ENCODE measurements at regions not wholly inside any gene's neighbourhood (a gene's known extent, or its start where the extent isn't known, plus 50 kb on each side); places are given as distances from the start of the nearest gene placed in this dataset.
A peak's percentile ranks its signal among the peaks of the same experiment; 100 is the strongest.

DNA sequence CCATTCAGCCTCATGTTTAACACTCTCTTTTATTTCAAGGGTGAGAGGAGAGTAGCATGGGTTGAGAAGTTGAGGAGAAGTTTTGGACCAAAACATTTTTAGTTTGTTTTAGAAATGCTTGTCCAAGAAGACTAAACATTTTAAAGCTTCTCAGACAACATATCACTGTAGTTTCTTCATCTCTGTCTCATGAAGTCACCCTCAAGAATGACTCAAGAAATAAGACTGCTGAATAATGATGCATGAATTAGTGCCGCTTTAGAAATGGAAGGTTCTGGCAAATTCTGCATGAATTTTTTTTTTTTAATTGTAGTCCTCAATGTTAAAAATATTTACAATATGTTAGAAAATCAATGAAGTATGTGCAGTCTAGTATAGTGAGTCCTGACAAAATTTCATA is 422.7 kb upstream of the ARGLU1 start:
- Histone ChIP-seq H2AFZ (ENCODE audit: low read depth, low read length) (no peak overlapping the region), H3K4me2 (ENCODE audit: low read length) (no peak overlapping the region), H3K4me3 (ENCODE audit: insufficient read depth, low read depth, low read length) (no peak overlapping the region), H3K9ac (ENCODE audit: low read length) (no peak overlapping the region), H3K9me3 (ENCODE audit: insufficient read depth, low read depth, low read length) (no peaks in the 10 kb centered on the region), H3K27ac (ENCODE audit: low read depth, low read length) (no peak overlapping the region), H3K79me2 (ENCODE audit: insufficient read depth, low read length) (no peaks in the 10 kb centered on the region), H3K36me3 (ENCODE audit: insufficient read depth, low read length) (no peaks in the 10 kb centered on the region), H3K27me3 (ENCODE audit: insufficient read depth, low read length) (no peaks in the 10 kb centered on the region), H4K20me1 (ENCODE audit: insufficient read depth, low read length) (no peaks in the 10 kb centered on the region), H3K4me1 (ENCODE audit: insufficient read depth, low read length) (no peaks in the 10 kb centered on the region)
- TF ChIP-seq, protein P1, sequence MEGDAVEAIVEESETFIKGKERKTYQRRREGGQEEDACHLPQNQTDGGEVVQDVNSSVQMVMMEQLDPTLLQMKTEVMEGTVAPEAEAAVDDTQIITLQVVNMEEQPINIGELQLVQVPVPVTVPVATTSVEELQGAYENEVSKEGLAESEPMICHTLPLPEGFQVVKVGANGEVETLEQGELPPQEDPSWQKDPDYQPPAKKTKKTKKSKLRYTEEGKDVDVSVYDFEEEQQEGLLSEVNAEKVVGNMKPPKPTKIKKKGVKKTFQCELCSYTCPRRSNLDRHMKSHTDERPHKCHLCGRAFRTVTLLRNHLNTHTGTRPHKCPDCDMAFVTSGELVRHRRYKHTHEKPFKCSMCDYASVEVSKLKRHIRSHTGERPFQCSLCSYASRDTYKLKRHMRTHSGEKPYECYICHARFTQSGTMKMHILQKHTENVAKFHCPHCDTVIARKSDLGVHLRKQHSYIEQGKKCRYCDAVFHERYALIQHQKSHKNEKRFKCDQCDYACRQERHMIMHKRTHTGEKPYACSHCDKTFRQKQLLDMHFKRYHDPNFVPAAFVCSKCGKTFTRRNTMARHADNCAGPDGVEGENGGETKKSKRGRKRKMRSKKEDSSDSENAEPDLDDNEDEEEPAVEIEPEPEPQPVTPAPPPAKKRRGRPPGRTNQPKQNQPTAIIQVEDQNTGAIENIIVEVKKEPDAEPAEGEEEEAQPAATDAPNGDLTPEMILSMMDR (IDR thresholded peaks at IDR 0.05; ENCODE audit: insufficient read depth, low read depth, low read length): no peak
- TF ChIP-seq EZH2 (IDR thresholded peaks at IDR 0.05; ENCODE audit: insufficient read depth, low read length): no peak
- FAIRE-seq: no peak
- peaks cover 15% of the 10 kb centered on the region for H3K4me1 Mint-ChIP-seq (ENCODE audit: low read depth, unreplicated experiment)
- peaks cover 2% of the 10 kb centered on the region for H3K9me3 Mint-ChIP-seq (ENCODE audit: unreplicated experiment)
- DNase-seq (ENCODE audit: low read depth): peak; percentile 6
- no peaks in the 10 kb centered on the region for H3K27me3 Mint-ChIP-seq (ENCODE audit: low read depth, unreplicated experiment)
- H3K36me3 Mint-ChIP-seq (ENCODE audit: low read depth, unreplicated experiment): no peaks in the 10 kb centered on the region
- no peak overlapping the region for H3K27ac Mint-ChIP-seq (ENCODE audit: unreplicated experiment)
- H3K4me3 Mint-ChIP-seq (ENCODE audit: unreplicated experiment): no peak overlapping the region

DNA sequence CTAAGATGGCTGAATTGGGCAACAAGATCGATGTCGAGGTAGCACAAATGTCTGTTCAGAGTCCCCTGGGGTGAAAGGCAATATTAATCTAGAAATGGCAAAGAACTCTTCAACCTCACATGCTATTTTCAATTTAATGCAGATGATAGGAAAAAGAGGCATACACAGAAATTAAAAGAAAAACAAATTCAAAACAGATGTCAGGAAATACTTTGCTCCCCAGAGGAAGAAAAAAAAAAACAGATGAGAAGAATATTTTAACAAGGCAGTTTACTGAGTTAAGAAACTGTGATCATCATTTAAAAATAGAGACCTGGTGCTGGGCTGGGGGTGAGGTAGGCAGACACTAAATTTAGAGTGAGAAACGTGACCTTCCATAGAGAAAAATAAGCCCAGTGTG is 421.9 kb upstream of the ARGLU1 start:
- Mint-ChIP-seq H3K4me1 (ENCODE audit: low read depth, unreplicated experiment) (peaks cover 15% of the 10 kb centered on the region), H3K27ac (ENCODE audit: unreplicated experiment) (no peak overlapping the region), H3K9me3 (ENCODE audit: unreplicated experiment) (peaks cover 2% of the 10 kb centered on the region), H3K4me3 (ENCODE audit: unreplicated experiment) (no peak overlapping the region), H3K27me3 (ENCODE audit: low read depth, unreplicated experiment) (no peaks in the 10 kb centered on the region), H3K36me3 (ENCODE audit: low read depth, unreplicated experiment) (no peaks in the 10 kb centered on the region)
- Histone ChIP-seq H2AFZ (ENCODE audit: low read depth, low read length) (no peak overlapping the region), H3K9me3 (ENCODE audit: insufficient read depth, low read depth, low read length) (no peaks in the 10 kb centered on the region), H3K4me2 (ENCODE audit: low read length) (no peak overlapping the region), H3K9ac (ENCODE audit: low read length) (no peak overlapping the region), H3K27ac (ENCODE audit: low read depth, low read length) (no peak overlapping the region), H4K20me1 (ENCODE audit: insufficient read depth, low read length) (no peaks in the 10 kb centered on the region), H3K4me3 (ENCODE audit: insufficient read depth, low read depth, low read length) (no peak overlapping the region), H3K4me1 (ENCODE audit: insufficient read depth, low read length) (no peaks in the 10 kb centered on the region), H3K36me3 (ENCODE audit: insufficient read depth, low read length) (no peaks in the 10 kb centered on the region), H3K79me2 (ENCODE audit: insufficient read depth, low read length) (no peaks in the 10 kb centered on the region), H3K27me3 (ENCODE audit: insufficient read depth, low read length) (no peaks in the 10 kb centered on the region)
- DNase-seq (ENCODE audit: low read depth): no peak
- TF ChIP-seq, protein P1 (IDR thresholded peaks at IDR 0.05; ENCODE audit: insufficient read depth, low read depth, low read length): no peak
- no peak for TF ChIP-seq EZH2 (IDR thresholded peaks at IDR 0.05; ENCODE audit: insufficient read depth, low read length)
- no peak for FAIRE-seq

DNA sequence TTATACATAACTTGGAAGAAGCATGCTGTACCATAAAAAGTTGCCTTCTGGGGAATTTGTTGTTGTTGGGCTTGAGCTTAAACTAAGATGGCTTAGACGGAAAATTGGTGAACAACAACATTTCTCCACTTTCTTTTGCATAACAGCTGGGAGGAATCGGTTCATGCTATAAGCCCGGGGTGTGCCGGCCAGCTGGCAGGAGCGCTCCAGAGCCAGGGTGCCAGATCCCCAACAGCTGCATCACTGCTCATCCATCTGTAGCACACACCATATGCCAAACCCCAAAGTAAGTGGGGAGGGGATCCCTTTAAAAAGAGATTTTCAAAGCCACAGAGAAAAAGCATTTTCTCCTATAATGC is 419.5 kb upstream of the ARGLU1 start:
- FAIRE-seq (no peak), DNase-seq (ENCODE audit: low read depth) (no peak)
- Histone ChIP-seq H4K20me1 (ENCODE audit: insufficient read depth, low read length) (no peaks in the 10 kb centered on the region), H3K36me3 (ENCODE audit: insufficient read depth, low read length) (no peaks in the 10 kb centered on the region), H3K27me3 (ENCODE audit: insufficient read depth, low read length) (no peaks in the 10 kb centered on the region), H3K4me1 (ENCODE audit: insufficient read depth, low read length) (no peaks in the 10 kb centered on the region), H3K9ac (ENCODE audit: low read length) (no peak overlapping the region), H3K27ac (ENCODE audit: low read depth, low read length) (no peak overlapping the region), H3K4me3 (ENCODE audit: insufficient read depth, low read depth, low read length) (no peak overlapping the region), H3K9me3 (ENCODE audit: insufficient read depth, low read depth, low read length) (no peaks in the 10 kb centered on the region), H2AFZ (ENCODE audit: low read depth, low read length) (no peak overlapping the region), H3K4me2 (ENCODE audit: low read length) (no peak overlapping the region), H3K79me2 (ENCODE audit: insufficient read depth, low read length) (no peaks in the 10 kb centered on the region)
- Mint-ChIP-seq H3K36me3 (ENCODE audit: low read depth, unreplicated experiment) (no peaks in the 10 kb centered on the region), H3K9me3 (ENCODE audit: unreplicated experiment) (no peaks in the 10 kb centered on the region), H3K27me3 (ENCODE audit: low read depth, unreplicated experiment) (no peaks in the 10 kb centered on the region), H3K27ac (ENCODE audit: unreplicated experiment) (no peak overlapping the region), H3K4me3 (ENCODE audit: unreplicated experiment) (no peak overlapping the region), H3K4me1 (ENCODE audit: low read depth, unreplicated experiment) (peaks cover 15% of the 10 kb centered on the region)
- TF ChIP-seq, protein P1 (IDR thresholded peaks at IDR 0.05; ENCODE audit: insufficient read depth, low read depth, low read length): no peak
- TF ChIP-seq EZH2 (IDR thresholded peaks at IDR 0.05; ENCODE audit: insufficient read depth, low read length): no peak

All from astrocyte (in vitro differentiated cells and primary cell).